ENCODE measurements at regions not wholly inside any gene's neighbourhood (a gene's known extent, or its start where the extent isn't known, plus 50 kb on each side); places are given as distances from the start of the nearest gene placed in this dataset.
"Not testable (repeated sequence)": the region's sequence is repeated elsewhere in the genome, so short reads cannot be mapped to it uniquely, and the experiment has no call there.

GRCh38 chr5:56658972-56659371 lies 156.4 kb upstream of the MAP3K1 start:
- DNase-seq (ENCODE audit: low spot score) = no peak

GRCh38 chr5:56656846-56657726 lies 158.3 kb upstream of the MAP3K1 start:
- no peak for DNase-seq (ENCODE audit: low spot score)

- DNase-seq (ENCODE audit: low spot score) = no peak
These were observed 163.5 kb upstream of the MAP3K1 start for GRCh38 chr5:56651893-56652292.

GRCh38 chr5:56650386-56650785 lies 165.0 kb upstream of the MAP3K1 start:
- DNase-seq (ENCODE audit: low spot score) = no peak

GRCh38 chr5:56649569-56649968 lies 165.8 kb upstream of the MAP3K1 start:
- no peak for DNase-seq (ENCODE audit: low spot score)

- DNase-seq (ENCODE audit: low spot score) = no peak
These were observed 166.8 kb upstream of the MAP3K1 start for GRCh38 chr5:56648460-56649034.

GRCh38 chr5:56647099-56647850 lies 168.1 kb upstream of the MAP3K1 start:
- no peak for DNase-seq (ENCODE audit: low spot score)

GRCh38 chr5:56641635-56642260 lies 173.6 kb upstream of the MAP3K1 start:
- DNase-seq (ENCODE audit: low spot score) = no peak

- DNase-seq (ENCODE audit: low spot score) = no peak
These were observed 174.5 kb upstream of the MAP3K1 start for GRCh38 chr5:56640763-56641406.

- DNase-seq (ENCODE audit: low spot score) = no peak
These were observed 175.9 kb upstream of the MAP3K1 start for GRCh38 chr5:56639476-56639875.

- no peak for DNase-seq (ENCODE audit: low spot score)
These were observed 176.5 kb upstream of the MAP3K1 start for GRCh38 chr5:56638768-56639238.

GRCh38 chr5:56638061-56638621 lies 177.2 kb upstream of the MAP3K1 start:
- peak; percentile 28 for DNase-seq (ENCODE audit: low spot score)

GRCh38 chr5:56637321-56637920 lies 177.9 kb upstream of the MAP3K1 start:
- no peak for DNase-seq (ENCODE audit: low spot score)

GRCh38 chr5:56633950-56634349 lies 181.4 kb upstream of the MAP3K1 start:
- no peak for DNase-seq (ENCODE audit: low spot score)

- no peak for DNase-seq (ENCODE audit: low spot score)
These were observed 182.4 kb upstream of the MAP3K1 start for GRCh38 chr5:56632939-56633338.

- no peak for DNase-seq (ENCODE audit: low spot score)
These were observed 183.2 kb upstream of the MAP3K1 start for GRCh38 chr5:56632199-56632598.

- no peak for DNase-seq (ENCODE audit: low spot score)
These were observed 183.6 kb upstream of the MAP3K1 start for GRCh38 chr5:56631719-56632118.

- not testable (repeated sequence) for DNase-seq (ENCODE audit: low spot score)
These were observed 186.7 kb upstream of the MAP3K1 start for GRCh38 chr5:56628616-56629015.

GRCh38 chr5:56625541-56625940 lies 189.8 kb upstream of the MAP3K1 start:
- no peak for DNase-seq (ENCODE audit: low spot score)

GRCh38 chr5:56624751-56625150 lies 190.6 kb upstream of the MAP3K1 start:
- DNase-seq (ENCODE audit: low spot score) = no peak

- DNase-seq (ENCODE audit: low spot score) = no peak
These were observed 193.2 kb upstream of the MAP3K1 start for GRCh38 chr5:56622141-56622540.

All from HuH-7 (cell line).